Left ventricle myocardium inferior (tissue), 1 donor: ENCODE measurements at regions not wholly inside any gene's neighbourhood (a gene's known extent, or its start where the extent isn't known, plus 50 kb on each side); places are given as distances from the start of the nearest gene placed in this dataset.

Source experiments
- DNase-seq: peaks from one replicate; pipeline ENCODE4 v3.0.0-alpha.2; 2020
- H3K27ac ChIP-seq: fragments of 200-600 bp; replicated peaks from 2 replicates; pipeline ENCODE4 v1.8.0; 2021
- H3K27me3 ChIP-seq: fragments of 200-600 bp; 2 replicates; pipeline ENCODE4 v1.8.0; 2021; ENCODE audit warnings: low read depth
- H3K36me3 ChIP-seq: fragments of 200-600 bp; 2 replicates; pipeline ENCODE4 v1.8.0; 2021
- H3K4me1 ChIP-seq: fragments of 200-600 bp; 2 replicates; pipeline ENCODE4 v1.8.0; 2021
- H3K4me3 ChIP-seq: fragments of 200-600 bp; 2 replicates; pipeline ENCODE4 v1.8.0; 2021; ENCODE audit warnings: mild to moderate bottlenecking, moderate library complexity
- H3K9me3 ChIP-seq: fragments of 200-600 bp; replicated peaks from 2 replicates; pipeline ENCODE4 v1.8.0; 2021
- CTCF ChIP-seq: fragments of 200-600 bp; IDR thresholded peaks from 2 replicates; pipeline ENCODE4 v1.8.0; 2021; ENCODE audit warnings: antibody characterized with exemption, mild to moderate bottlenecking, borderline replicate concordance
- intact Hi-C: fragments of 100-400 bp; cut with micrococcal nuclease; formaldehyde crosslinking; loops from one replicate; pipeline ENCODE4 v1.11.0; 2022
- donor health status: DM: no; HTN: yes; CAD: no; lungs with severe emphysema.

- no peaks in the 10 kb centered on the region for H3K27me3 ChIP-seq
- no peaks in the 10 kb centered on the region for H3K4me1 ChIP-seq
- intact Hi-C loops: no loop called here
- no peaks in the 10 kb centered on the region for H3K36me3 ChIP-seq
- DNase-seq: no peak
- no peak overlapping the region for H3K4me3 ChIP-seq
- no peaks in the 10 kb centered on the region for H3K9me3 ChIP-seq
- H3K27ac ChIP-seq: no peak overlapping the region
- TF ChIP-seq CTCF: no peak
These were observed 90.9 kb upstream of the ACSL3 start for GRCh38 chr2:222769941-222770340.

- no peaks in the 10 kb centered on the region for H3K36me3 ChIP-seq
These were observed 89.0 kb upstream of the ACSL3 start for GRCh38 chr2:222771832-222772231.

GRCh38 chr2:222774941-222775340 lies 85.9 kb upstream of the ACSL3 start:
- DNase-seq: no peak
- H3K4me1 ChIP-seq: peaks cover 6% of the 10 kb centered on the region
- no peaks in the 10 kb centered on the region for H3K36me3 ChIP-seq
- H3K27ac ChIP-seq: no peak overlapping the region
- no peak overlapping the region for H3K4me3 ChIP-seq
- H3K27me3 ChIP-seq: no peaks in the 10 kb centered on the region
- TF ChIP-seq CTCF: no peak
- intact Hi-C loops: no loop called here
- no peaks in the 10 kb centered on the region for H3K9me3 ChIP-seq

More at GRCh38 chr2:222771832-222772231, 89.0 kb upstream of the ACSL3 start:
- Histone ChIP-seq H3K27ac (no peak overlapping the region), H3K9me3 (no peaks in the 10 kb centered on the region), H3K4me3 (no peak overlapping the region), H3K27me3 (no peaks in the 10 kb centered on the region), H3K4me1 (peaks cover 6% of the 10 kb centered on the region)
- intact Hi-C loops: no loop called here
- TF ChIP-seq CTCF: no peak
- DNase-seq: no peak

GRCh38 chr2:222776792-222777191 lies 84.0 kb upstream of the ACSL3 start:
- TF ChIP-seq CTCF: no peak

GRCh38 chr2:222778400-222778799 lies 82.4 kb upstream of the ACSL3 start:
- DNase-seq: no peak
- intact Hi-C loops: no loop called here
- no peak for TF ChIP-seq CTCF

More at GRCh38 chr2:222776792-222777191, 84.0 kb upstream of the ACSL3 start:
- Histone ChIP-seq H3K27me3 (no peaks in the 10 kb centered on the region), H3K4me3 (no peak overlapping the region), H3K9me3 (no peaks in the 10 kb centered on the region), H3K27ac (no peak overlapping the region), H3K4me1 (peaks cover 6% of the 10 kb centered on the region), H3K36me3 (no peaks in the 10 kb centered on the region)
- intact Hi-C loops: no loop called here
- DNase-seq: no peak

More at GRCh38 chr2:222778400-222778799, 82.4 kb upstream of the ACSL3 start:
- Histone ChIP-seq H3K4me3 (no peak overlapping the region), H3K27ac (no peak overlapping the region), H3K36me3 (no peaks in the 10 kb centered on the region), H3K9me3 (no peaks in the 10 kb centered on the region), H3K4me1 (peaks cover 6% of the 10 kb centered on the region), H3K27me3 (no peaks in the 10 kb centered on the region)
